GM19468 (cell line): ENCODE measurements at regions not wholly inside any gene's neighbourhood (a gene's known extent, or its start where the extent isn't known, plus 50 kb on each side); places are given as distances from the start of the nearest gene placed in this dataset.
"Not testable (repeated sequence)": the region's sequence is repeated elsewhere in the genome, so short reads cannot be mapped to it uniquely, and the experiment has no call there.

Source experiments
- ATAC-seq: cut with Tn5 transposase; IDR thresholded peaks from one replicate; pipeline ENCODE4 v1.9.1; 2021; ENCODE audit warnings: mild to moderate bottlenecking, moderate library complexity, moderate number of reproducible peaks; ENCODE audit not compliant: unreplicated experiment; ENCODE audit errors: extremely low read depth

DNA sequence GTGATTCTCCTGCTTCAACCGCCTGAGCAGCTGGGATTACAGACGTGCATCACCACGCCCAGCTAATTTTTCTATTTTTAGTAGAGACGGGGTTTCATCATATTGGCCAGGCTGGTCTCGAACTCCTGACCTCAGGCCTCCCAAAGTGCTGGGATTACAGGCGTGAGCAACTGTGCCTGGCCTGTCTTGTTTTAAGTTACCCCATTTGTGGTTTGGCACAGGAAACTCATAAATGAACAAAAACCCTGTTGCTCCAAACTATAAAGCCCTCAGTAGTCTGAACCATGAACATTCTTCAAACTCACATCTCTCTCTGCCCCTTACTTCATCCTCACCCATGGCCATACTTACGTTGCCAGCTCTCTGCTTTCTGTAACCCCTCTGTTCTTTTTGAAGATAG, 61.7 kb downstream of the RHOU start:
- ATAC-seq, result not testable (repeated sequence)

DNA sequence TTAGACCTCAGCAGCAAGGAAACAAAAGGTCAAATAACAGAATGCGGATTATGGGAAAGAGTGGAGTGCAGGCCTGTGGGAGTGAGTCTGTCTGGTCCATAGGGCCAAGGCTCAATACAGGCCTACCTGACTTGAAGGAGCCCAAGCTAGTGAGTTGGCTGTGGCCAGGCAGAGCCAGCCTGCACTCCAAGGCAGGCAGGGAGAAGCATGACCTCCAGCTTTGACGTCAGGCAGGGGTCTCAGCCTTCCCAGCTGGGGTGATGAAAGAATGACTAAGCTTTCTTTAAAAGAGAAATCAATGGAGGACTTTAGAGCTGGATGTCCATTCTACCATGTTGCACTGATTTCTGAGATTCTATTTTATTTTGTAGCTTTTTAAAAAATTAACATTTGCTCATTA, 62.8 kb downstream of the RHOU start:
- ATAC-seq, result no peak

DNA sequence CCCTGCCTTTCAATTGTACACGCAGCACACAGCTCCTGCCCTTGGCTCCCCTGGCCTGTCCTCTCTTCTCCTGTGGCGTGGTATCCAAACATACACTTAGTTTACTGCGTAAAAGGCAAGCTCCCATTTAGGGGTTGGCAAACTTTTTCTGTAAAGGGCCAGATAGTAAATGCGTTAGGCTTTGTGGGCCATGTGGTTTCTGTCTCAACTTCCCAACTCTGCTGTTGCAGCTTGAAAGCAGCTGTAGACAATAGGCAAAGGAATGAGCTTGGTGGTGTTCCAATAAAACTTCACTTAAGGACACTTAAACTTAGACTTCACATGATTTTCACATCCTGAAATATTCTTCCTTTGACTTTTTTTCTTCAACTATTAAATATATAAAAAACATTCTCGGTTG, 63.3 kb downstream of the RHOU start:
- no peak for ATAC-seq

DNA sequence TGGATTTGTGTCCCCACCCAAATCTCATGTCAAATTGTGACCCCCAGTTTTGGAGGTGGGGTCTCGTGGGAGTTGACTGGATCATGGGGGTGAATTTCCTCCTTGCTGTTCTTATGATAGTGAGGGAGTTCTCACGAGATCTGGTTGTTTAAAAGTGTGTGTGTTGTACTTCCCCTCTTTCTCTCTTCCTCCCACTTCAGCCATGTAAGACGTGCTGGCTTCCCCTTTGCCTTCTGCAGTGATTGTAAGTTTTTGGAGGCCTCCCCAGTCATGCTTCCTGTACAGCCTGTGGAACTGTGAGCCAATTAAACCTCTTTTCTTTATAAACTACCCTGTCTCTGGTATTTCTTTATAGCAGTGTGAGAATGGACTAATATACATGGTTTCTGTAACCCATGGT, 64.6 kb downstream of the RHOU start:
- no peak for ATAC-seq

DNA sequence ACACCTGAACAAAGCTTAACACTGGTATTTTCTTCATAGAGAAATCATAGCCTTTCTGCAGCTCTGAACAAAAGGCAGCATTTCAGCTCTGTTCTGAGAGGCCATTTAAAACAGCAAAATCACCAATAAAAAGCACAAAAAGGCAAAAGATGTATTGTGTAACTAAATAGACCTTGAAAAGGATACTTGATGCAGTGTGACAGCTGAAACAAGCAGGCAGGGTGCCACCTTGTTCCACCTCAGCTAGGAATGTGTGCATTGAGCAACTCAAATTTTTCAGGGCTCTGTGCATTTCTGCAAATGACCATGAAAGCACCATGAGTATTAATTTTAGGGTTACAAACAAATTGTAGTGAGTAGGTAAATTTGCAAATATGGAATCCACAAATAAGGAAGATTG, 65.8 kb downstream of the RHOU start:
- no peak for ATAC-seq

DNA sequence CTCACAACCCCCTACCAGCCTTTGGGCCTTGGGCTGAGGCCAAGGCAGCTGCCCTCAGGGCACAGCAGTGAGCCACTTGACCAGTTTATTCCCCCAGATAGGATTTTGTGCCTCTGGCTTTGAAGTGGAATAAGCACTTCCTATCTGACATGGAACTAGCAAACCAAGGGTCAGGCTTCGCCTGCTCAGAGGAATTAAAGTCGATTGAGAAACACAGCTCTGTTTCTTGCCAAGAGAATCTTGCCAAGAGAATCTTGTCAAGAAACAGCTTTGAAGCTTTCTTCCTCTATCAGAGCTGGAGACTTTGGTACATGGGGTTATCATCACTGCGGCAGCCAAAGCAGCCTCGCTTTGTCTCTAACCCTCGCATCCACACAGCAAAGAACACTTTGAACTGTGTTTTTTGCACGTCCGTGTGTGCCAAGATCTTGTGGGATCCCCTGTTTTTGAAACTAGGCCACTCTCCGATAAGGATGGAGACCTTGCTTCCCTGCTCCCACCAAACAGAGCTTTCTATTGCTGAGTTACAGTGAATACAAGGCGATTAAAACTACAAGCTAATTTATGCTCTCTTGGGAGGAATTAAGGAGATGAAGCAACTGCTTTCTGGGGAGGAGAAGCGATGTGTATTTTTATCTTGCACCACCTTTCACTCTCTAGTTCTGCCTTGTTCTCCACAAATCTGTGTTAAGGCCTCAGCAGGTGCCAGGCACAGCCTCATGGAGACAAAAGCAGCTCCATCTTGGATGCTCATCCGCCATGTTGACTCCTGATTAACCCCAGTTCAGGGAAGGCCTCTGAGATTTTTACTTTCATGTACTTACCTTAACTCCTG, 67.3 kb downstream of the RHOU start:
- no peak for ATAC-seq

DNA sequence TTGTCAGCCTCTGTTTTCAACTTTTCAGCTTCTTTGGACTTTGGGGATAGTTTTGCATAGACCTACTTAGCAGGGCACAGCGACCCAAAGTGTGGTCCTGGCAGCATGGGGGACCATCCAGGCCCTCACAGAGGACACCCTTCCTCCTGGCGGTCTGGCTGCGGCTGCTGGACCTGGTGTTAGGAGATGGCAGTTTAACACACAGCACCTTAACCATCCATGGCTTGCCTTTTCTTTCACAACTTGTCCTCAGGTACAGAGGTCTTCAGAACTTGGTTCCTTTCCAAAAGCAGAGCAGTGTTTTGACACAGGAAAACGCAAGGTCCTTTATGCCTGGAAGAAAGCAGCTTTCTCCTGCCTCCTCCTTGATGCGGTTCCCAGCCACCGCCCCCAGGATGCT, 68.1 kb downstream of the RHOU start:
- no peak for ATAC-seq

DNA sequence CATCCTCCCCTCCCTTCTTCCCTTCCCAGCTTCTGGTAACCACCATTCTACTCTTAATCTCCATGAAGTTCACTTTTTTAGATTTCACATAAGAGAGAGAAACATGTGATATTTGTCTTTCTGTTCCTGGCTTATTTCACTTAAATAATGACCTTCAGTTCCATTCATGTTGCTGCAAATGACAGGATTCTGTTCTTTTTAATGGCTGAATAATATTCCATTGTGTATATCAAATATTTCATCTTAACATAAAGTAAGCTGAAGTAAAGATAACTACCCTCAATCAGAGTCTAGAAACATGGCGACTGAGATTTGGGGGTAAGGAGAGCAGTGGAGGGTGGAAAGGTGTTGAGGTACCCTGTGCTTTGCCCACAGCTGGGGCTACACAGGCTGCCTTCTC, 68.9 kb downstream of the RHOU start:
- no peak for ATAC-seq

DNA sequence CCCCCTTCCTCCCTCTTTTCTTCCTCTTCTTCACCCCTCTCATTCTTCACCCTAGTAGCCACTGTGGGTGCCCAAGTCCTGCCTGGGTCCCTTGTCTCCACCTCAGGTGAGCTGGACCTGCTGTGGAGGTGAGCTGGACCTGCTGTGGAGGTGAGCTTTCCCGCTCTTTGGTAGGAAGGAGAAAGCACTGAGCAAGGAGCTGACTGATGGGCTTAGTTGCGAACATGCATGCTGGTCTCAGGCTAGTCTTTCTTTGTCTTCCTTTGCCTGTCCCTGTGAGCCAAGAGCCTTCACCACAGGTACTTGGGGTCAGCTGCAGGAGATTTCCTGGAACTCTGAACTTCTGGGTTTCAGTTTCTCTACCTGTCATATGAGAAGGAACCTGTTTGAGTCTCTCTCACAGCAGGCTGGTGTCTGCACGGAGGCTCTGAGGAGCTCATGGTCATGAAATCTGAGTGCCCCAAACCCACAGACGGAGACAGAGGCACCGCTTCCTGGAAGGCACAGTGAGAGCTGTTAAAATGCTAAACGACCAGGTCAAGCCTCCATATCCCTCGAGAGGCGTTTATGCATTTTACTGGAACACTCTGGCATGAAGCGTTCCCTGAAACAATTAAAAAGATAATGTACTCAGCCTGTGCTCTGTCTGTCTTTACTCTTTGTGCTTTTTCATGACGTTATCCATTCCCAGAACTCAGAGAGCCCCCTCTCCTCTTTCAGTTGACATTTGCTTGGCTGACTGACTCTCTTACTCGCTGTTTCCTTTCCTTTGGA, 69.5 kb downstream of the RHOU start:
- ATAC-seq, result no peak

DNA sequence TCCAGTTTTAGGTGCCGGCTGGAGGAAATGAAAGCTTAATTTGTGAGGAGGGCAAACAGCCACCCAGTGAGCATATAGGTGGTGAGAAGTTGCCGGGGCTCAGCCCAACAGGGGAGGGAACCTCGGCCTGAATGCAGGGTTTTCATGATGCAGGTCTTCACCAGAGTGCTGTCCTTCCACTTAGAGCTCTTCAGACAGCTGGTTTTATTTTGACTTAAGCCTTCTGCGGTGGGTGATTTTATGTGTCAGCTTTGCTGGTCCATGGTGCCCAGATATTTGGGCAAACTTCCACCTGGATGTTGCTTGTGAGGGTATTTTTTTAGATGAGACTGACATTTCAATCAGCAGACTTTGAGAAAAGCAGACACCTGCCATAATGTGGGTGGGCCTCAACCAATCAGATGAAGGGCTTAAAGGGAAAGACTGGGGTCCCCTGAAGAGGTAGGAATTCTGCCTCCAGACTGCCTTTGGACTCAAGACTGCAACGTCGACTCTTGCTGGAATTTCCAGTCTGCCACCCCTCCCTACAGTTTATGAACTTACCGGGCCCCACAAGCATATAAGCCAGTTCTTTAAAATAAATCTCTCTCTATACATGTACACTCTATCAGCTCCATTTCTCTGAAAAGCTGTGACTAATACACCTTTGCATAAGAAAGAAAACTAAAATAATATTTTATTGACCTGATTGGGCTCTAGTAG, 72.8 kb downstream of the RHOU start:
- no peak for ATAC-seq

DNA sequence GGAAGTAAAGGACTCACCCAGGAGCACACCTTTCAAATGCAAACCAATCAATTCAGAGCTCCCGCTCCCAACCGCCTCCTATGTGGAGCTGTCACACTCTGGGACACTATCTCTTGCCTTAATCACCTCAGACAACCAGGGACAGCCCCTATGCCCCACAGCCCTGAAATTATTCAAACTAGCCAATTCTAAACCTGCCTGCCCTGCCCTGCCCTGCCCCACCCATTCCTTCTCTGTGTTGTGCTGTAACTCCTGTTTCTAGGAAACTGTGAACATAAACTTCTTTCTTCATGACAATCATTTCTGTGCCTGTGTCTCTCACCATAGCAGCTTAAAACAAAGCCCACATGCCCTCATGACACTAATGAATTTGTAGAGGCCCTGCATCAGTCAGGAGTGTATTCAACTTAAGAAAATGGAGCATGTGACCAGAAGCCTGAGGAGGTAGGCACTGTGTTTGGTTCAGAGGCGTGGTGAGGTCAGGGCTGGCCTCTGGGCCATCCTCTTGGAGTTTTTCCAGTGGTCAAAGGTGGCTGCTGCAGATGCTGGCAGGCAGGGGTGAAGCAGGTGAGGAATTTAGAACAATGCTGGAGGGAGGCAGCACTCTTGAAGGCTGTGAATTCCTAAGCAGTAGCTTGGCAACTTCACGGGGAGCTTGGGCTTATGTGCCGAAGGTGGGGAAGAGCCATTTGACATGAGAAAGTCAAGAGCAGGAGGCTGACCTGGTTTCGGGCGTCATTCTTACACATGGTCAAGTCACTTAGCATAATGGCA, 74.5 kb downstream of the RHOU start:
- ATAC-seq, result no peak

DNA sequence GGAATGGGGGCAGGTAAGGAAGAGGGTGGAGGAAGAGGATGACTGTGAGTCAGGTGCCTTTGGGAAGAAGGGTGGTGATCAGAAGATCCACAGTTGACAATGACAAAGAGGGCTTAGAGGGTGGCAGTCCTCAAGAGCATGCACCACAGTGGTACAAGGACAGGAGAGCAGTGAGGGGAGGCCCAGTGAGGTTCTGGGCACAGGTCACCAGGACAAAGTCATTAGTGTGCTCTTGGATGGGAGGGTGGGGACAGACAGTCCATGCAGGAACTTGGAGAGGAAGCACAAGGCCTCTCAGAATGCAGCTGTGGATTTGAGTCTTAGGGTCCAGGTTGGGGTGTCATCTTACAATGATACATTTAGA, 75.1 kb downstream of the RHOU start:
- ATAC-seq, result no peak

DNA sequence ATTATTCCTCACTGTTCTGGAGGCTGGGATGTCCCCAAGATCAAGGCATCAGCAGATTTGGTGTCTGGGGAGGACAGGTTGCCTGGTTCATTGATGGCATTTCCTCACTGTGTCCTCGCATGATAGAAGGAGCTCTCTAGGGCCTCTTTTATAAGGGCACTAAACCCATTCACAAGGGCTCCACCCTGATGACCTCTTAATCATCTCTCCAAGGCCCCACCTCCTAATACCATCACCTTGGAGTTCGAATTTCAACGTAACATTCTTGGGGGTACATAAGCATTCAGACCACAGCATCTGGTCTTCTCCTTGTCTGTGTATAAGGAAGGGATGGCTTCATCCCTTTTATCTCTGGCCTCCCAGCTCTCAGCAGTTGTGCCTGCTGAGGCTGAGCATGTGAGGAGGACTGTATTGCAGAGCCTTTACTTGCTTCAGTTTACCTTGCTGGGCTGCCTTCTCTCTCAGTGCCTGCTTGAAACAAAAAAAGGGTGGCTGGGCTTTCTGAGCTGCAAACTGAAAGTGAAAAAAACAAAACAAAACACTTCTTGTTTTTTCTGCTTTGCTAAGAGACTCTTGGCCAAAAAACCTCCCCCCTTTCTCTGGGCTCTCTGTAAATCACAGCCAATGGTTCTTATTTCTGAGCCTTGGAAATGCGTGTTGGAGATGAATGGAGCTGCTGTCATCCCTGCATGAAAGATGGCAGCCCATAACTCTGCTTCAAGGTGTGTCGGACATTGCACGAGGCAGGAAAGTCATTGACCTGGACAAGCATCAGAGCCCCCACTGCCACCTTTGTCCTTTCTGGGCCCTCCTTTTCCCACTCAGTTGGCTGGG, 75.8 kb downstream of the RHOU start:
- no peak for ATAC-seq

DNA sequence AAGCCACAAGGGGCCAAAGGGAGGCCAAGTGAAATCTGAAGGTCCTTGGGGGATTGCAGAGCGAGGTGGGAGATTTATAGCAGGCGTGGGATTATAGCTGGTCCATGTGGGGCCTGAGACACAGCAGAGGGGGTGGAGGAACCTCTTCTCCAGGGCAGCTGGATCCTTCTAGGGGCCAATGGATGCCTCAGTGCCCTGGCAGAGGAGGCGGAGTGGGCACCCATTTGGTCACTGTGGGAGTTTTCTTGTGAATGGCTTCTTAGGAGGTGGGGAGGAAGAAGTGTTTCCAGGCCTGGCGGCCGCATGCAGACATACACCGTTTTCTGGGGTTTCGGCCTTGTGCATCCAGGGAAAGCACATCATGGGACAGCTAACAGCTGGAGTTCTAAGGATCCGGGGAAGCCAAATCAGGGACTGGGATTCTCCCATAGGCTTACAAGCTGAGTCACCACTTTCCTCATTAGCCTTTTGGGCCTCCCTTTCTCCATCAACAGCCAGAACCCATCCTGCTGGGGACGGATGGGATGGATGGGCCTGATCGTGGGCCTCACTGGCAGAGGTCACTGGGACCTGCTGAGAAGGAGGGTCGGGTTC, 76.5 kb downstream of the RHOU start:
- ATAC-seq, result no peak

DNA sequence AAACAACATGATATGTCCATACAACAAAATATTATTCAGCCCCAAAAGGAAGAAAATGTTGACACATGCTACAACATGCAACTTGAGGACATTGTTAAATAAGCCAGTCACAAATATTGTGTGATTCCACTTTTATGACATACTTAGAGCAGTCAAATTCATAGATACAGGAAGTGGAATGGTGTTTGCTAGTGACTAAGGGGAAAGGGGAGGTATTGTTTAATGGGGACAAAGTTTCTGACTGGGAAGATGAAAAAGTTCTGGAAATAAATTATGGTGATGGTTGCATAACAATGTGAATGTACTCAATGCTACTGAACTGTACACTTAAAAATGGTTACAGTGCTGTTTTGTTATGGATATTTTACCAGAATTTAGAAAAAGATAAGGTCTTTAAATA, 77.7 kb downstream of the RHOU start:
- ATAC-seq, result no peak

DNA sequence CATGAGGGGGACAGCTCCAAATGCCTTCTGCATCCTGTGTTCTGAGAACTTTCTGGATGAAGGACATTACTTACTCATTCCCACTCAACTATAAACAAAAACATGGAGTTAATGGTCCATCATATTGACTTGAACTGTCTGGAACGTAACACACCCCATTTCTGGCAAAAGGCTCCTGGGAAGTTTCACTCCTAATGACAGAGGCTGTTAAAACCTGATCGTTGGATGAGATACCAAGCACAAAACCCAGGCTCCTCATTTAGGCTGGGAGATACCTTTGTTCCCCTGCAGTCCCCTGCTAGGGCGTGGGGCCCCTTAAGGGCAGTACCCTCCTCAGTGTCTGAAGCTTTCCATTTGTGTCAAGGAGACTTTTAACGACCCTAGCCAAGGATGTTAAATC, 78.9 kb downstream of the RHOU start:
- no peak for ATAC-seq

DNA sequence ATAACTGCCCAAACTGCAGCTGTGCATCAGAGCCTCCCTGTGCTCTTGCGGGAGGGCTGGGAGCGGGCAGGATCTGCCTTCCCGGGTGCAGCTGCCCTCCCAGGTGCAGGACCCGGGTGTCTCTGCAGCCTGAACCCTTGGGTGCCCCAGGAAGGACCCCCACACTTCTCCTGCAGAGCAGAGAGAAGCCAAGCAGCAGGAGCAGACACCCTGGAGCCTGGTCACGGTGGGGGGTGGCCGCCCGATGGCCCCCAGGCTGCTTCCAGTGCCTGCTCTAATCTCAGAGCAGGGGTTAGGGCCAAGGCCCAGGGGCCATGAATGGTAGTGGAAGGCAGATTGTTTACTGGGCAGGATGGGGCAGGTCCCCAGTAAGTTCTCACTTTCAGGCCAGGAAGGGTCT, 83.0 kb downstream of the RHOU start:
- no peak for ATAC-seq

DNA sequence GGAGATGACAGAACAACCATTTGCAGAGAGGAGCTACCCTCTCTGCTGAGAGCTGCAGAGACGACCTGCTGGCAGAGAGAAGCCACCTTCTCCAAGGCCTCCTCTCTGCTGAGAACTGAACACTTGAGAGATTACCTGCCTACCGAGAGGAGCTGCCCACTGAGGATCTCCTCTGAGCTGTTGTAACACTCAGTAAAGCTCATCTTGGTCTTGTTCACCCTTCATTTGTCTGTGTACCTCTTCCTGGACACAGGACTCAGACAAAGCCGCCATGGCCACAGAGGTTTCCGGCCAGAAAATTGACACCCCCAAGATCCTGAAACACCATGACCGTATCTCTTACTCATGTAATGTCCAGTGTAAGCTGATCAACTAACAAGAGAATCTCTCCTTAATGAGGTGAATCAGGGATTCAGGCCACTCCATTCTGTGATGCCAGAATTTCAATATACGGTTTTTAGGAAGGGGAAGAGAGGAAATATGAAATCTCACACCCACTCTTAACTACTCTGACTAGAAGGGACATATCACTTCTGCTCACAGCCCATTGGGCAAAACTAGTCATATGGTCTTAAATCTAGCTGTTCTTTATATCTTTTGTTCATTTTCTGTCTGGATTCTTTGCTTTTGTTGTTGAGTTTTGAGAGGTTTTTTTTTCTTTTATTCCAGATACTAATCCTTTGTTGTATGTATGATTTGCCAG, 83.8 kb downstream of the RHOU start:
- ATAC-seq, result no peak

DNA sequence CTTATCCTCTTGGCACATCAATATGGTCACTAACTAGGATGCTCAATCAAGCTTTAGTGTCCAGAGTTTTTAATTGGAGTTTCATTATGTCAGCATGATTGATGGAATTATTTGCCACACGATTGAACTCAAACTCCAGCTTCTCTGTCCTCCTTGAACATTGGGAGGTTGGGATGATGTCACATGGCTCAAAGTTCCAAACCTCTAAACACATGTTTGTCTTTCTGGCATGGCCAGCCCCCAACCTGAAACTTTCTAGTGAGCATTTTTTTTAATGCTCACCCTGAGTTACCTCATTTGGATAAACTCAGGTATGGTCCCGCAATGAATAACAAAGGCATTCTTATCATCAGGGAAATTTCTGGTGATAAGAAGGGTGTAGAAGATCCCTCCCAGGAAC, 86.0 kb downstream of the RHOU start:
- no peak for ATAC-seq
